IgD-negative memory B cell (primary cell): ENCODE measurements at regions not wholly inside any gene's neighbourhood (a gene's known extent, or its start where the extent isn't known, plus 50 kb on each side); places are given as distances from the start of the nearest gene placed in this dataset.
A peak's percentile ranks its signal among the peaks of the same experiment; 100 is the strongest.

Experiments
- H3K27ac Mint-ChIP-seq, 3 donors: one replicate each; pipeline ENCODE4 v1.8.0; 2020 to 2022; ENCODE audit warnings: mild to moderate bottlenecking in 3 of 3, mixed read lengths in 3 of 3, moderate library complexity in 1 of 3
- H3K27me3 Mint-ChIP-seq: one replicate; pipeline ENCODE4 v1.8.0; 2021; ENCODE audit warnings: mixed read lengths
- H3K36me3 Mint-ChIP-seq: one replicate; pipeline ENCODE4 v1.8.0; 2020; ENCODE audit warnings: mild to moderate bottlenecking, mixed read lengths
- H3K4me1 Mint-ChIP-seq, 3 donors: one replicate each; pipeline ENCODE4 v1.8.0; 2020 to 2022; ENCODE audit warnings: mixed read lengths in 3 of 3, mild to moderate bottlenecking in 1 of 3
- H3K4me3 Mint-ChIP-seq, 4 donors: one replicate each; pipeline ENCODE4 v1.8.0; 2020 to 2022; ENCODE audit warnings: mild to moderate bottlenecking in 4 of 4, mixed read lengths in 4 of 4, moderate library complexity in 3 of 4
- H3K9me3 Mint-ChIP-seq, 3 donors: one replicate each; pipeline ENCODE4 v1.8.0; 2020 to 2021; ENCODE audit warnings: mixed read lengths in 3 of 3, mild to moderate bottlenecking in 1 of 3

- Mint-ChIP-seq H3K27me3 (no peaks in the 10 kb centered on the region), H3K36me3 (no peaks in the 10 kb centered on the region), H3K4me3 (no peak overlapping the region), H3K9me3 (peaks cover 0 to 3% (median 2%) of the 10 kb centered on the region in 3 donors), H3K4me1 (no peaks in the 10 kb centered on the region), H3K27ac (no peak overlapping the region)
These were observed 720.6 kb downstream of the JRKL start for GRCh38 chr11:97110376-97110775.

- Mint-ChIP-seq H3K9me3 (peaks cover 0 to 3% (median 2%) of the 10 kb centered on the region in 3 donors), H3K4me1 (no peaks in the 10 kb centered on the region), H3K4me3 (no peak overlapping the region), H3K27me3 (no peaks in the 10 kb centered on the region), H3K36me3 (no peaks in the 10 kb centered on the region), H3K27ac (no peak overlapping the region)
These were observed 721.7 kb downstream of the JRKL start for GRCh38 chr11:97111559-97111958.

GRCh38 chr11:97118614-97119200 lies 728.9 kb downstream of the JRKL start:
- Mint-ChIP-seq H3K36me3 (no peaks in the 10 kb centered on the region), H3K9me3 (peaks cover 0 to 6% (median 3%) of the 10 kb centered on the region in 3 donors), H3K27ac (no peak overlapping the region), H3K27me3 (no peaks in the 10 kb centered on the region), H3K4me3 (no peak overlapping the region), H3K4me1 (no peaks in the 10 kb centered on the region)

DNA sequence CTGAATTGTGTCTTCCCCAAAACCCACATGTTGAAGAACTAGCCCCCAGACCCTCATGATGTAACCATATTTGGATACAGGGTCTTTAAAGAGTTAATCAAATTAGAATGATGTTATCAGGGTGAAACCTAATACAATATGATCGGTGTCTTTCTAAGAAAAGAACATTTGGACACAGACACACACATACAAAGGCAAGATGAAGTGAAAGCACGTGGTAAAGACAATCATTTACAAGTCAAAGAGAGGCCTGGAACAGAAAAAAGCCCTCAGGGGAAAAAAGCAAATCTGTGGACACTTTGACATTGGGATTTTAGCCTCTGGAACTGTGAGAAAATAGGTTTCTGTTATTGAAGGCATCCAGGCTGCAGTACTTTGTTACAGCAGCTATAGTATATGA lies 733.4 kb downstream of the JRKL start:
- H3K36me3 Mint-ChIP-seq = no peaks in the 10 kb centered on the region
- no peaks in the 10 kb centered on the region for H3K27me3 Mint-ChIP-seq
- H3K27ac Mint-ChIP-seq = no peak overlapping the region
- H3K4me1 Mint-ChIP-seq = no peaks in the 10 kb centered on the region
- H3K9me3 Mint-ChIP-seq = peaks cover 0 to 14% (median 4%) of the 10 kb centered on the region in 3 donors
- no peak overlapping the region for H3K4me3 Mint-ChIP-seq

- H3K4me1 Mint-ChIP-seq = no peaks in the 10 kb centered on the region
- H3K9me3 Mint-ChIP-seq = peaks cover 2 to 17% (median 3%) of the 10 kb centered on the region in 3 donors
- H3K27me3 Mint-ChIP-seq = no peaks in the 10 kb centered on the region
- no peak overlapping the region for H3K4me3 Mint-ChIP-seq
- H3K36me3 Mint-ChIP-seq = no peaks in the 10 kb centered on the region
- H3K27ac Mint-ChIP-seq = peak overlapping the region in 1 of 3 donors; percentile 42
These were observed 746.3 kb downstream of the JRKL start for GRCh38 chr11:97136067-97136466.

DNA sequence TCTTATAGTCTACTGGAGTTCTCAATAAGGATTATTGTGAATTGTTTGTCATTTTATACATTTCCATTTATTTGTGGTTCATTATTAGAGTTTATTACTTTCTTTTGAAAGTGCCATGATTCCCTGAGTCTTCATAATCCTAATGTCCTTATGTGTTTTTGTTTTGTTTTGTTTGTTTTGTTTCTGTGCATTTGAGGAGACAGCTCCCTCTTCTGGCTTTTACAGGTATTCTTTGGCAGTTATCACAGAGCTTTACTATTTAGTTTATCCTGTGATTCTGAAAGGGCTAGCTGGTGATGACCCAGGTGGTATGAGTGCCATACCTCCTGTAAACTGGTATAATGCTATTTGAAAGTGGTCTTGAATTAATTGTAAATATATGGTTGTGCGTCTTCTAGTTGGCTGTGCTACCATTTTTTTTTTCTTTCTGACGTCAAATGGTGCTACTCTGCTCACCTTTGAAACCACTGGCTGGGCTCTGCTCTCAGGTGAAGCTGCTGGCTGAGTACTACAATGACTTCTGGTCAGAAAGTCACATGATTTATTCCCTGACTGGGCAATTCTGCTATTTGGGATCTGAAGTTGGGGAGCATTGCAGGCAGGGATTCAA lies 751.2 kb downstream of the JRKL start:
- H3K9me3 Mint-ChIP-seq = peaks cover 2 to 17% (median 3%) of the 10 kb centered on the region in 3 donors
- H3K4me3 Mint-ChIP-seq = no peak overlapping the region
- H3K27me3 Mint-ChIP-seq = no peaks in the 10 kb centered on the region
- no peaks in the 10 kb centered on the region for H3K4me1 Mint-ChIP-seq
- no peak overlapping the region for H3K27ac Mint-ChIP-seq
- H3K36me3 Mint-ChIP-seq = no peaks in the 10 kb centered on the region

GRCh38 chr11:97143463-97143862 lies 753.6 kb downstream of the JRKL start:
- H3K4me3 Mint-ChIP-seq = no peak overlapping the region

GRCh38 chr11:97149741-97150140 lies 759.9 kb downstream of the JRKL start:
- Mint-ChIP-seq H3K4me1 (no peaks in the 10 kb centered on the region), H3K36me3 (no peaks in the 10 kb centered on the region), H3K27ac (no peak overlapping the region), H3K4me3 (no peak overlapping the region), H3K9me3 (peaks cover 0 to 7% (median 6%) of the 10 kb centered on the region in 3 donors), H3K27me3 (no peaks in the 10 kb centered on the region)

More at GRCh38 chr11:97143463-97143862, 753.6 kb downstream of the JRKL start:
- peaks cover 1 to 13% (median 8%) of the 10 kb centered on the region in 3 donors for H3K9me3 Mint-ChIP-seq
- no peaks in the 10 kb centered on the region for H3K27me3 Mint-ChIP-seq
- H3K36me3 Mint-ChIP-seq = no peaks in the 10 kb centered on the region
- H3K4me1 Mint-ChIP-seq = no peaks in the 10 kb centered on the region
- no peak overlapping the region for H3K27ac Mint-ChIP-seq

GRCh38 chr11:97157221-97157740 lies 767.5 kb downstream of the JRKL start:
- Mint-ChIP-seq H3K4me1 (no peaks in the 10 kb centered on the region), H3K4me3 (no peak overlapping the region), H3K9me3 (peaks cover 0 to 4% (median 0%) of the 10 kb centered on the region in 3 donors), H3K36me3 (no peaks in the 10 kb centered on the region), H3K27ac (no peak overlapping the region), H3K27me3 (no peaks in the 10 kb centered on the region)

- peaks cover 0 to 5% (median 2%) of the 10 kb centered on the region in 3 donors for H3K9me3 Mint-ChIP-seq
- no peaks in the 10 kb centered on the region for H3K4me1 Mint-ChIP-seq
- H3K27me3 Mint-ChIP-seq = no peaks in the 10 kb centered on the region
- no peak overlapping the region for H3K27ac Mint-ChIP-seq
- H3K36me3 Mint-ChIP-seq = no peaks in the 10 kb centered on the region
- H3K4me3 Mint-ChIP-seq = no peak overlapping the region
These were observed 768.4 kb downstream of the JRKL start for GRCh38 chr11:97158243-97158642.

DNA sequence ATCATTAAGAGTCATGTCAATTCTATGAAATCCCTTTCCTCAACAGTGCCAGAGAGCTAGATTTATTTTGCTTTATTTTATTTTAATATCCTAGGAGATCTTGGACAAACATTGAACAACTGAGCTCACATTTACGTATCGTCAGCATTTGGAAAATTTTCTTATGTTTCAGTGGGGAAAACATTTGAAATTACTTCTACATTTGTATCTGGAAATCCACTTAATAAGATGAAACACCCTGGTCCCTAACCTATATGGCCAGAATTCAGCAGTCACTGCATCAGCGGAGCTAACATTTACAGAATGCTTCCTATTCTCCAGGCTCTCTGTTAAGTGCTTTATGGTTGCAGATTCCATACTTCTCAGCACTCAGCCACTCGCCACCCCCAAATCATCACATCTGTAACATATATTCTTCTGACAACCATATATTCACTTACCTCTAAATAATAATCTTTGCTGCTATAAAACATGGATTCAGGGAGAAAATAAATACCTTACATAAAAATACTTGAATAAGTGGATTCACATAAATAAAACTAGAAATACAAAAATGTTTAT lies 773.9 kb downstream of the JRKL start:
- Mint-ChIP-seq H3K27ac (no peak overlapping the region), H3K4me1 (no peaks in the 10 kb centered on the region), H3K36me3 (no peaks in the 10 kb centered on the region), H3K27me3 (no peaks in the 10 kb centered on the region), H3K4me3 (no peak overlapping the region), H3K9me3 (peaks cover 2 to 5% (median 2%) of the 10 kb centered on the region in 3 donors)

DNA sequence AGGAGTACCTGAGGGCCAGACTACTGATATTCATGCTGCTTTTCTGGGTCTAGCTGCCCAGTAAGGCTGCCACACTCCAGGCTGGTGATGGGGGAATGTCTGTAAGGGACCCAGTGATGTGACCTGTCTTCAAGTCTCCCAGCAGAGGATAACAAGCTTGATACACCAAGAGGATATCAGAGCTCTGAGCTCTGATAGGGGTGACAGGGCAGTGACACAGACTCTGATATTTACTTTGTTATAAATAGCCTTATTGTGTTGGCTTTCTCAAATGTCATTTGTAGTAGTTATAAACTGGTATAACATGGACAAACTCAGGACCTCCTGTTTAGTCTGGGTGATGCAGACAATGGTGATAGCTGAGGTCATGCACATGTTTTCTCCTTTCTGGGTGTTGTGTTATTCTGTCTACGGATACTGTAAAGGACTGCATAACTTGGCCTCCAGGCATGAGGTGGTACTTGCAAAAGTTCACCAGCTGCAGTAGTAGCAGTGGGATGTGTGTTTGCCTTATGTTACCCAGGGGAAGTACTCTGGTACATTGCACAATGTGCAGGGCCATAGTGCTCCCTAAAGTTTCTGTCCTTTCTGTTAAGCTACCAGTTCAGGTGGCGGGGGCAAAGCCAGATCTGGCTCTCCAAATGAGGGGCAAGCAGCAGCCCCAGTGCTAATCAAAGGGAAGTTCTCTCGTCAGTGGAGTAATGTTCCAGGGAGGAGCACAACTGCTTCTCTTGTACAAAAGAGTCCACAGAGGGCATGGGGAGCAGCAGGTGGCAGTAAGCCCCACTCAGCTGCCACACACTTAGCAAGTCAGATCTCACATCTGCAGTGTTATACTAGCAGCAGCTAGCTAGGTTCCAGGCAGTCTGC lies 812.2 kb downstream of the JRKL start:
- Mint-ChIP-seq H3K27ac (no peak overlapping the region), H3K9me3 (peaks cover 3 to 5% (median 4%) of the 10 kb centered on the region in 3 donors), H3K27me3 (no peaks in the 10 kb centered on the region), H3K4me1 (no peaks in the 10 kb centered on the region), H3K4me3 (no peak overlapping the region), H3K36me3 (no peaks in the 10 kb centered on the region)

DNA sequence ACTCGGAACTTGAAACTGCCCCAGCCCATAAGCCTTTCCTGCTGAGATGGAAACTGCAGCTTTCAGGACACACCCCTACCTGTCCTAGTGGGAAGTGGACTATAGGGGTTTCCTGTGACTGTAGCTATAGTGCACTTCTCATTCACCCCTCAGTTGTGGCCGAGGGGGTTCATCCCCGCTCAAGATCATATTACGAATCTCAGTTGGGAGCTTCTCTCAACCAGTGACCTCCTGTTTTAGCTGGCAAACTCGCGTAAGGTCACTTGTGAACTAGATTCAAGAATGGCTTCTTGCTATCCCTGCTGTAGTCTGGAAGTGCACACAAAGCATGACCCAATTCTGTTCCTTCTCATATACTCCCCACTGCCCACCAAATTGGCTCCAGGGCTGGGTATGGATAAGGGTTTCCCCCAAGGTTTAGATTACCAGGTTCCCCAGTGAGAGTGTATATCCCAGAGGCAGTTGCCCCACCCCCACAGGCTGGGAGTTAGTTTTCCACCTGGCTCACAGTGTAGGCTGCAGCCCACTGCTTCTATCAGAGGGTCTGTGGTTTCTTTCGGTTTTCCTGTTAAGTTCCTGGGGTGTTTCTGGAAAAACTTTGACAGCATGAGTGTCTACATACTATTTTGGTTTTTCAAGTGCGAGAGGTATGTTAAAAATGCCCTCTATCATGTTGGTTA lies 812.9 kb downstream of the JRKL start:
- no peaks in the 10 kb centered on the region for H3K27me3 Mint-ChIP-seq
- H3K36me3 Mint-ChIP-seq = no peaks in the 10 kb centered on the region
- H3K9me3 Mint-ChIP-seq = peaks cover 2 to 5% (median 3%) of the 10 kb centered on the region in 3 donors
- H3K27ac Mint-ChIP-seq = no peak overlapping the region
- H3K4me1 Mint-ChIP-seq = no peaks in the 10 kb centered on the region
- no peak overlapping the region for H3K4me3 Mint-ChIP-seq

DNA sequence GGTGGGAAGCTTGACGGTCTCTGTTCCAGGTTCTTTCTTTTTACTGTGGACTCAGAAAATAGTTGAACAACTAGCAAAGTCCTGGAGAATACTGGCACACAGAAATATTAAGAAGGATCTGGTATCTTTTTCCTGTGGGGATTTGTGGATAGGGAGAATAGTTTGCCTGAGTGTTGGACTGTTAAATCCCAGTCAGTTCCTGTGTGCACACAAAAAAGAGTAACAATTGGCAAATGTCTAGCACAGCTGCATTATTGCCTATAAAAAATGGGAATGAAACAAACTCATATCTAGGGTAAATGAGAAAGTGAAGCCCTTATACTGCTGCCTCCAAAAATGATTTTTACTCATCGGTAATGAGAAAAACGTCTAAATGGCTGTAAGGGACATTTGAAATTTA lies 828.2 kb downstream of the JRKL start:
- Mint-ChIP-seq H3K4me1 (no peaks in the 10 kb centered on the region), H3K9me3 (peaks cover 0 to 3% (median 1%) of the 10 kb centered on the region in 3 donors), H3K36me3 (no peaks in the 10 kb centered on the region), H3K27ac (no peak overlapping the region), H3K4me3 (no peak overlapping the region), H3K27me3 (no peaks in the 10 kb centered on the region)
